ENCODE measurements at regions not wholly inside any gene's neighbourhood (a gene's known extent, or its start where the extent isn't known, plus 50 kb on each side); places are given as distances from the start of the nearest gene placed in this dataset.
"Not testable (repeated sequence)": the region's sequence is repeated elsewhere in the genome, so short reads cannot be mapped to it uniquely, and the experiment has no call there.

- not testable (repeated sequence) for DNase-seq (ENCODE audit: low read depth); H3K4me3 ChIP-seq (ENCODE audit: low read depth, low read length)
Measured at GRCh38 chr19:21668072-21668773, 99.2 kb downstream of the ZNF100 start.

- TF ChIP-seq CTCF (IDR thresholded peaks at IDR 0.05; ENCODE audit: insufficient read depth, low read length), result no peak
- DNase-seq (ENCODE audit: low read depth), result no peak
- no peak overlapping the region for H3K4me3 ChIP-seq (ENCODE audit: low read depth, low read length)
Measured at GRCh38 chr19:21655540-21656126, 111.7 kb downstream of the ZNF100 start.

GRCh38 chr19:21651478-21651877, 115.9 kb downstream of the ZNF100 start:
- not testable (repeated sequence) for H3K4me3 ChIP-seq (ENCODE audit: low read depth, low read length); DNase-seq (ENCODE audit: low read depth)

- no peak overlapping the region for H3K4me3 ChIP-seq (ENCODE audit: low read depth, low read length)
- no peak for DNase-seq (ENCODE audit: low read depth)
- TF ChIP-seq CTCF (IDR thresholded peaks at IDR 0.05; ENCODE audit: insufficient read depth, low read length), result no peak
Measured at GRCh38 chr19:21638776-21639175, 128.6 kb downstream of the ZNF100 start.

- DNase-seq (ENCODE audit: low read depth), result no peak
Measured at GRCh38 chr19:21626924-21627697, 121.7 kb downstream of the ZNF429 start.

GRCh38 chr19:21626091-21626490, 120.7 kb downstream of the ZNF429 start:
- H3K4me3 ChIP-seq (ENCODE audit: low read depth, low read length), result no peak overlapping the region
- TF ChIP-seq CTCF (IDR thresholded peaks at IDR 0.05; ENCODE audit: insufficient read depth, low read length), result no peak
- DNase-seq (ENCODE audit: low read depth), result no peak

More at GRCh38 chr19:21626924-21627697, 121.7 kb downstream of the ZNF429 start:
- H3K4me3 ChIP-seq (ENCODE audit: low read depth, low read length), result no peak overlapping the region
- TF ChIP-seq CTCF (IDR thresholded peaks at IDR 0.05; ENCODE audit: insufficient read depth, low read length), result no peak

- no peak for DNase-seq (ENCODE audit: low read depth)
- TF ChIP-seq CTCF (IDR thresholded peaks at IDR 0.05; ENCODE audit: insufficient read depth, low read length), result no peak
- no peak overlapping the region for H3K4me3 ChIP-seq (ENCODE audit: low read depth, low read length)
Measured at GRCh38 chr19:21622920-21623319, 117.5 kb downstream of the ZNF429 start.
